Effector memory CD4-positive, alpha-beta T cell (primary cell): ENCODE measurements at regions not wholly inside any gene's neighbourhood (a gene's known extent, or its start where the extent isn't known, plus 50 kb on each side); places are given as distances from the start of the nearest gene placed in this dataset.
"Not testable (repeated sequence)": the region's sequence is repeated elsewhere in the genome, so short reads cannot be mapped to it uniquely, and the experiment has no call there.

Source experiments
- DNase-seq, 3 donors: peaks; one replicate each; pipeline ENCODE4 v3.0.0-alpha.2; 2020
- H3K27ac ChIP-seq: 2 replicates; pipeline ENCODE4 v1.7.0; 2013; ENCODE audit warnings: mild to moderate bottlenecking, low read length, moderate library complexity; ENCODE audit not compliant: insufficient read depth, poor library complexity, severe bottlenecking
- H3K27me3 ChIP-seq: replicated peaks from 2 replicates; pipeline ENCODE4 v1.7.0; 2013; ENCODE audit warnings: mild to moderate bottlenecking, low read length; ENCODE audit not compliant: insufficient read depth, control insufficient read depth, poor library complexity, severe bottlenecking
- H3K36me3 ChIP-seq: 2 replicates; pipeline ENCODE4 v1.7.0; 2013; ENCODE audit warnings: mild to moderate bottlenecking, low read length, moderate library complexity; ENCODE audit not compliant: control insufficient read depth, insufficient read depth
- H3K4me1 ChIP-seq: 2 replicates; pipeline ENCODE4 v1.7.0; 2013; ENCODE audit warnings: low read length, mild to moderate bottlenecking; ENCODE audit not compliant: control insufficient read depth, insufficient read depth, poor library complexity, severe bottlenecking
- H3K4me3 ChIP-seq: 2 replicates; pipeline ENCODE4 v1.7.0; 2013; ENCODE audit warnings: low read length, low read depth, mild to moderate bottlenecking; ENCODE audit not compliant: insufficient read depth, poor library complexity, severe bottlenecking
- H3K9me3 ChIP-seq: 2 replicates; pipeline ENCODE4 v1.7.0; 2013; ENCODE audit warnings: mild to moderate bottlenecking, low read length, moderate library complexity; ENCODE audit not compliant: control insufficient read depth

DNA sequence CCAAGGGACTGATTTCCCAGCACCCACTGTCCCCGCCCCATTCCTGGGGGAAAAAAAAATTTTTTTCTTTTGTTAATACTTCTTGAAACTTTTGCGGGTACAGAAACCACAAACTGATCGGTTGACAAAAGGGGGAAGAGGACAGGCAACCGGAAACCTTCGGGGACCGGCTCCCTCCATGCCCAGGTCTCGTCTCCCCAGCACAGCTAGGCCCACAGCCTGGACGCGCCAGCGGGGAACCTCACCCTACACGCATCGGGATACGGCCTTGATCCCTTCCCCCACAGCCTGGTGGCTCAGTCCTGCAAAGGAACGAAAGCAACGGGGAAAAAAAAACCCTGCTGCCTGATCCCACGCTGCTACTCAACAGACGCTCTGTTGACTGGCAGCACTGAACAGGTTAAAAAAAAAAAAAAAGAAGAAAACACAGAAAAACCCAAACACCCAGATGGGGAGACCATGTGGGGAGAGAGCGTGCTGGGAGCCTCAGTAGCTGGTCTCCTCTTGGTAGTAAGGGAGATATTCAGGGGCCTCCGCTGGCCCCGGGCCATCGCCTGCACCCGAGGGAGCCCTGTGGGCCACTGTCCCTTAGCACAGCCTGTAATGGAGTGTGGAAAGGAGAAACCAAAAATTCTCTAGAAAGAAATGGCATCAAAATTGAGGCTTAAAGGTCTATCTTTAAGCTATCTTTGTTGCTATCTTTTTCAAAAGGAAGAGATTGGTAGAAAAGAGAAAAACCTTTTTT lies 185.7 kb downstream of the POTEC start:
- H3K27me3 ChIP-seq, DNase-seq, H3K9me3 ChIP-seq, H3K27ac ChIP-seq, H3K4me1 ChIP-seq, H3K36me3 ChIP-seq, H3K4me3 ChIP-seq: not testable (repeated sequence)

DNA sequence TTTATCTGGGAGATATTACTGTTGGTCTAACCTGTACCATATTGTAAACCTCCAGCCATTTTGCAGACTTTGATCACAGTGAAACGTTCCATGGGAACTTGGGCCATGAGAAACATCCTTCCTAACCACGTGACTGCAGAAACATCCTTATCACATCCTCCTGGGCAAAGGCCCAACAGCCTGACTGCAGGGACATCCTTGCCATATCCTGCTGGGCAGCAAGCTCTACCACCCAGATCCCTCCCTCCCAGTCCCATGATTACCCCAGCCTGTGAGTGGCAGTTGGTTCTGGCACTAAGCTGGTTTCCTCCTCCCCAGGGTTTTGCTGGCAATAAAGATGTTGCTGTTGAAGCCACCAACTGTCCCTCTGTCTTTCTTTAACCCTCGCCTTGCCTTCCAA lies 201.2 kb downstream of the POTEC start:
- H3K4me3 ChIP-seq, DNase-seq, H3K27ac ChIP-seq, H3K4me1 ChIP-seq, H3K36me3 ChIP-seq, H3K9me3 ChIP-seq, H3K27me3 ChIP-seq: not testable (repeated sequence)

GRCh38 chr18:14336017-14336416 lies 203.8 kb upstream of the ZNF519 start:
- H3K27ac ChIP-seq, DNase-seq, H3K4me3 ChIP-seq, H3K4me1 ChIP-seq, H3K36me3 ChIP-seq, H3K9me3 ChIP-seq, H3K27me3 ChIP-seq: not testable (repeated sequence)

DNA sequence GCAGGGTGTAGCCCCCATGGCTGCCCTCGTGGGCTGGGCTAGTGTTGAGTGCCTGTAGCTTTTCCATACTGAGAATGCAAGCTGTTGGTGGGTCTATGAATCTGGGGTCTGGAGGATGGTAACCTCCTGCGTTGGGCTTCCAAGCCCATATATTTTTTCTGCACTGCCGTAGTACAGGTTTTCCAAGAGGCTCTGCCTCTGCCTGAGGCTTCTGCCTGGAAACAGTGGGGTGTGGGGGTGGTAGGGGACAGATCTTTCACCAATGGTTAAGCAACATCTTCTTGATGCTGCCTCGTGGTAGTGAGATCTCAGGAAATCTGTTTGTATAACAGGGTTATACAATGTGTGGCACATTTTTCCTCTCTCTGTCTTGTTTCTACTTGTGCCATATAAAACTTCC lies 189.0 kb upstream of the ZNF519 start:
- H3K27me3 ChIP-seq, H3K9me3 ChIP-seq, H3K4me1 ChIP-seq, DNase-seq, H3K36me3 ChIP-seq, H3K4me3 ChIP-seq, H3K27ac ChIP-seq: not testable (repeated sequence)

DNA sequence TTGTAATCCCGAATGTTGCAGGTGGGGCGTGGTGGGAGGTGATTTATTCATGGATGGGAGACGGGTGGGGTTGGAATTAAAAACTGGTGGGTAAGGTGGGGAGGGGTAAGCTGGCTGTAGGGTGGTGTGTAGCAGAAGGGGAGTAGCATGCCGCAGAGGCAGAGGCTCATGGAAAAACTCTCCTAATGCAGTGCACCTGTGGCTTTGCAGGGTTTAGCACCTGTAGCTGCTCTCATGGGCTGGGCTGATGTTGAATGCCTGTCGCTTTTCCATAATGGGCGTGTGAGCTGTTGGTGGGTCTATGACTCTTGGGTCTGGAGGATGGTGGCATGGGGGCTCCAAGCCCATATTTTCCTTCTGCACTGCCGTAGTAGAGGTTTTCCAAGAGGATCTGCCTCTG lies 169.0 kb upstream of the ZNF519 start:
- not testable (repeated sequence) for DNase-seq, H3K9me3 ChIP-seq, H3K4me1 ChIP-seq, H3K36me3 ChIP-seq, H3K27me3 ChIP-seq, H3K4me3 ChIP-seq, H3K27ac ChIP-seq

- DNase-seq, H3K36me3 ChIP-seq, H3K27ac ChIP-seq, H3K4me1 ChIP-seq, H3K27me3 ChIP-seq, H3K9me3 ChIP-seq, H3K4me3 ChIP-seq: not testable (repeated sequence)
These were observed 162.8 kb upstream of the ZNF519 start for GRCh38 chr18:14295081-14295480.

DNA sequence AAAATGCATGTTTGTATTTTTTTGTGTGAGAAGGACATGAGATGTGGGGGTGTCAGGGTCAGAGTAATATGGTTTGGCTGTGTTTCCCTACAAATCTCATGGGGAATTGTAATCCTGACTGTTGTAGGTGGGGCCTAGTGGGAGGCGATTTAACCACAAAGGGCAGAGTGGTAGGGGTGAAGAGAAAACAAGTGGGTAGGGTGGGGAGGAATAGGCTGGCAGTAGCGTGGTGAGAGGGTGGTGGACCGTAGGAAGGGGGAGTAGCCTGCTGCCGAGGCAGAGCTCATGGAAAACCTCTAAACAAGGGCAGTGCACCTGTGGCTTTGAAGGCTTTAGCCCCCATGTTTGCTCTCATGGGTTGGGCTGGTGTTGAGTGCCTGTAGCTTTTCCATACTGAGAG lies 152.8 kb upstream of the ZNF519 start:
- H3K4me3 ChIP-seq, result no peak overlapping the region
- H3K9me3 ChIP-seq, result no peaks in the 10 kb centered on the region
- H3K27ac ChIP-seq, result no peak overlapping the region
- H3K36me3 ChIP-seq, result no peaks in the 10 kb centered on the region
- no peaks in the 10 kb centered on the region for H3K27me3 ChIP-seq
- H3K4me1 ChIP-seq, result no peaks in the 10 kb centered on the region
- no peak for DNase-seq

DNA sequence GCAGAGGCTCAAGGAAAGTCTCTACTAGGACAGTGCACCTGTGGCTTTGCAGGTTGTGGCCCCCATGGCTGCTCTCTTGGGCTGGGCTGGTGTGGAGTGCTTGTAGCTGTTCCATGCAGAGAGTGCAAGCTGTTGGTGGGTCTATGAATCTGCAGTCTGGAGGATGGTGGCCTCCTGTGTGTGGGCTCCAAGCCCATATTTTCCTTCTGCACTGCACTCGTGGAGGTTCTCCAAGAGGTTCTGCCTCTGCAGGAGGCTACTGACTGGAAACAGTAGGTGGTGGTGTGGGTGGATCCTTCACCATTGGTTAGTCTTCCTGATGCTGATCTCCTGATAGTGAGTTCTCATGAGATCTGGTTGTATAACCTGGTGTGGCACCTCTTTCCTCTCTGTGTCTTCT lies 143.2 kb upstream of the ZNF519 start:
- not testable (repeated sequence) for H3K9me3 ChIP-seq, H3K27ac ChIP-seq, DNase-seq, H3K36me3 ChIP-seq, H3K4me3 ChIP-seq, H3K27me3 ChIP-seq, H3K4me1 ChIP-seq

GRCh38 chr18:14265637-14266410 lies 133.6 kb upstream of the ZNF519 start:
- not testable (repeated sequence) for DNase-seq, H3K4me1 ChIP-seq, H3K4me3 ChIP-seq

DNA sequence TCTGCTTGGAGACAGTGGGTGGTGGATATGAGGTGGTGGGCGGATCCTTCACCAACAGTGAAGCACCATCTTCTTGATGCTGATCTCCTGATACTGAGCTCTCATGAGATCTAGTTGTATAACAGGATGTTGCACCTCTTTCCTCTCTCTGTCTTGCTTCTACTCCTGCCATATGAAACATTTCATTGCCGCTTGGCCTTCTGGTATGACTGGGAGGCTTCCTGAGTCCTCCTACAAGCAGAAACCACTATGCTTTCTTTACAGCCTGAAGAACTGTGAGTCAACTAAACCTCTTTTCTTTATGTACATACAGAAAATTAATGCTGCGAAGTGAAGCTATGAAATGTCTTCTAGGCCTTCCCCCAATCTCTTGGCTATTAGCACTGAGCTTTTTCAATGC lies 130.6 kb upstream of the ZNF519 start:
- not testable (repeated sequence) for H3K27me3 ChIP-seq, H3K36me3 ChIP-seq, H3K9me3 ChIP-seq, H3K4me1 ChIP-seq, H3K4me3 ChIP-seq, H3K27ac ChIP-seq, DNase-seq

More at GRCh38 chr18:14265637-14266410, 133.6 kb upstream of the ZNF519 start:
- H3K27ac ChIP-seq, H3K36me3 ChIP-seq, H3K27me3 ChIP-seq, H3K9me3 ChIP-seq: not testable (repeated sequence)
